ENCODE measurements at regions not wholly inside any gene's neighbourhood (a gene's known extent, or its start where the extent isn't known, plus 50 kb on each side); places are given as distances from the start of the nearest gene placed in this dataset.

GRCh38 chr12:84641940-84642545 lies 270.6 kb downstream of the SLC6A15 start (continued):
- no peak for TF ChIP-seq MAX (IDR thresholded peaks at IDR 0.05)

GRCh38 chr12:84638811-84639368 lies 273.7 kb downstream of the SLC6A15 start:
- H3K4me3 ChIP-seq (ENCODE audit: low read depth in 1 of 3, low read length in 3 of 3) = no peak overlapping the region
- H3K4me1 ChIP-seq (ENCODE audit: control insufficient read depth in 4 of 4, insufficient read depth in 4 of 4, low read length in 3 of 4) = no peaks in the 10 kb centered on the region
- H3K9ac ChIP-seq (ENCODE audit: low read depth in 1 of 2, low read length in 2 of 2) = no peak overlapping the region
- H3K27ac ChIP-seq (ENCODE audit: low read depth in 1 of 2, low read length in 2 of 2) = no peak overlapping the region
- 55% methylated on average over 2 of the region's 2 CpGs for WGBS
- no peaks in the 10 kb centered on the region for H3K36me3 ChIP-seq (ENCODE audit: control insufficient read depth in 4 of 4, insufficient read depth in 3 of 4, low read depth in 1 of 4, low read length in 3 of 4)
- H3K9me3 ChIP-seq (ENCODE audit: control insufficient read depth in 4 of 4, low read length in 3 of 4) = no peaks in the 10 kb centered on the region
- DNase-seq (ENCODE audit: low spot score) = no peak
- TF ChIP-seq NR2F2 (IDR thresholded peaks at IDR 0.05) = no peak
- TF ChIP-seq HNF4G (IDR thresholded peaks at IDR 0.05) = no peak
- no peak for TF ChIP-seq FOXA1 (IDR thresholded peaks at IDR 0.05)
- H3K27me3 ChIP-seq (ENCODE audit: control insufficient read depth in 4 of 4, insufficient read depth in 4 of 4, low read length in 3 of 4) = no peaks in the 10 kb centered on the region

- Histone ChIP-seq H3K36me3 (ENCODE audit: control insufficient read depth in 4 of 4, insufficient read depth in 3 of 4, low read depth in 1 of 4, low read length in 3 of 4) (no peaks in the 10 kb centered on the region), H3K27ac (ENCODE audit: low read depth in 1 of 2, low read length in 2 of 2) (no peak overlapping the region), H3K27me3 (ENCODE audit: control insufficient read depth in 4 of 4, insufficient read depth in 4 of 4, low read length in 3 of 4) (no peaks in the 10 kb centered on the region), H3K4me3 (ENCODE audit: low read depth in 1 of 3, low read length in 3 of 3) (no peak overlapping the region), H3K9me3 (ENCODE audit: control insufficient read depth in 4 of 4, low read length in 3 of 4) (no peaks in the 10 kb centered on the region), H3K4me1 (ENCODE audit: control insufficient read depth in 4 of 4, insufficient read depth in 4 of 4, low read length in 3 of 4) (no peaks in the 10 kb centered on the region), H3K9ac (ENCODE audit: low read depth in 1 of 2, low read length in 2 of 2) (no peak overlapping the region)
- no peak for DNase-seq (ENCODE audit: low spot score)
- TF ChIP-seq HNF4G (IDR thresholded peaks at IDR 0.05) = no peak
Observed at GRCh38 chr12:84637926-84638325, 274.7 kb downstream of the SLC6A15 start.

- Histone ChIP-seq H3K36me3 (ENCODE audit: control insufficient read depth in 4 of 4, insufficient read depth in 3 of 4, low read depth in 1 of 4, low read length in 3 of 4) (no peaks in the 10 kb centered on the region), H3K4me3 (ENCODE audit: low read depth in 1 of 3, low read length in 3 of 3) (no peak overlapping the region), H3K9ac (ENCODE audit: low read depth in 1 of 2, low read length in 2 of 2) (no peak overlapping the region), H3K4me1 (ENCODE audit: control insufficient read depth in 4 of 4, insufficient read depth in 4 of 4, low read length in 3 of 4) (no peaks in the 10 kb centered on the region), H3K9me3 (ENCODE audit: control insufficient read depth in 4 of 4, low read length in 3 of 4) (no peaks in the 10 kb centered on the region), H3K27ac (ENCODE audit: low read depth in 1 of 2, low read length in 2 of 2) (no peak overlapping the region), H3K27me3 (ENCODE audit: control insufficient read depth in 4 of 4, insufficient read depth in 4 of 4, low read length in 3 of 4) (no peaks in the 10 kb centered on the region)
- DNase-seq (ENCODE audit: low spot score) = no peak
- TF ChIP-seq FOXA2 (IDR thresholded peaks at IDR 0.05) (no peak), JUND (IDR thresholded peaks at IDR 0.05) (no peak), ATF3 (IDR thresholded peaks at IDR 0.05) (no peak), YY1 (IDR thresholded peaks at IDR 0.05) (no peak), GABPA (IDR thresholded peaks at IDR 0.05 in 1 of 2, conservative IDR thresholded peaks at IDR 0.05 in 1 of 2) (no peak), HNF4G (IDR thresholded peaks at IDR 0.05) (no peak)
Observed at GRCh38 chr12:84636801-84637290, 275.8 kb downstream of the SLC6A15 start.

GRCh38 chr12:84634526-84634925 lies 278.1 kb downstream of the SLC6A15 start:
- H3K9me3 ChIP-seq (ENCODE audit: control insufficient read depth in 4 of 4, low read length in 3 of 4) = no peaks in the 10 kb centered on the region
- H3K4me3 ChIP-seq (ENCODE audit: low read depth in 1 of 3, low read length in 3 of 3) = no peak overlapping the region
- WGBS = 75% methylated on average over 4 of the region's 4 CpGs
- TF ChIP-seq CTCF (IDR thresholded peaks at IDR 0.05; ENCODE audit: low read depth, low read length, missing input control) = no peak
- TF ChIP-seq RXRA (IDR thresholded peaks at IDR 0.05) = no peak
- no peak for TF ChIP-seq FOXA2 (IDR thresholded peaks at IDR 0.05)
- no peak for TF ChIP-seq FOXA1 (IDR thresholded peaks at IDR 0.05)
- no peak for TF ChIP-seq ZBTB33 (IDR thresholded peaks at IDR 0.05)
- no peak for TF ChIP-seq HNF4A (conservative IDR thresholded peaks at IDR 0.05)
- no peak for TF ChIP-seq TAF1 (conservative IDR thresholded peaks at IDR 0.05)
- TF ChIP-seq YY1 (IDR thresholded peaks at IDR 0.05) = no peak
- TF ChIP-seq NR2F2 (IDR thresholded peaks at IDR 0.05) = no peak

More at GRCh38 chr12:84634526-84634925, 278.1 kb downstream of the SLC6A15 start:
- Histone ChIP-seq H3K27ac (ENCODE audit: low read depth in 1 of 2, low read length in 2 of 2) (no peak overlapping the region), H3K27me3 (ENCODE audit: control insufficient read depth in 4 of 4, insufficient read depth in 4 of 4, low read length in 3 of 4) (no peaks in the 10 kb centered on the region), H3K4me1 (ENCODE audit: control insufficient read depth in 4 of 4, insufficient read depth in 4 of 4, low read length in 3 of 4) (no peaks in the 10 kb centered on the region), H3K9ac (ENCODE audit: low read depth in 1 of 2, low read length in 2 of 2) (no peak overlapping the region), H3K36me3 (ENCODE audit: control insufficient read depth in 4 of 4, insufficient read depth in 3 of 4, low read depth in 1 of 4, low read length in 3 of 4) (no peaks in the 10 kb centered on the region)
- no peak for DNase-seq (ENCODE audit: low spot score)
